ENCODE measurements at regions not wholly inside any gene's neighbourhood (a gene's known extent, or its start where the extent isn't known, plus 50 kb on each side); places are given as distances from the start of the nearest gene placed in this dataset.

DNA sequence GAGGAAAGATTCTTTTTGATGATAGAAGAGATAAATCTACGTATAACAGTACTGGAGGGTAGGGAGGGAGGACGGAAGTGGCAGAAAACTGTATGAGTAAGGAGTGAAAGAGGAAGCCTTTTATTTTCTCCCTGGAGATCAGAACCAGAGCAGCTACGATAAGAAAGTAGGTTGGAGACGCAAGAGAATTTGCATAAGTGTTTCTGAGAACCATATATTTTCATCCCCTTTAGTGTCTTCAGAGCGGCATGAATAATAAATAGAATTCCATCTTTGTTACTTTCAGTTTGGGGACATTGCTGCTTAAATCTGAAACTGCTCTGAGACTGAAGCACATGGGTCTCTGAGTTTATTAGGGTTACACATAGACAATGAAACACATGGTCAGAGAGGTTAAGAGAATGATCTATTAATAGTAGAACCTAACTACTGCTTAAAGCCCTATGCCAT lies 230.2 kb upstream of the TNP1 start (continued):
- TF ChIP-seq, protein P1, sequence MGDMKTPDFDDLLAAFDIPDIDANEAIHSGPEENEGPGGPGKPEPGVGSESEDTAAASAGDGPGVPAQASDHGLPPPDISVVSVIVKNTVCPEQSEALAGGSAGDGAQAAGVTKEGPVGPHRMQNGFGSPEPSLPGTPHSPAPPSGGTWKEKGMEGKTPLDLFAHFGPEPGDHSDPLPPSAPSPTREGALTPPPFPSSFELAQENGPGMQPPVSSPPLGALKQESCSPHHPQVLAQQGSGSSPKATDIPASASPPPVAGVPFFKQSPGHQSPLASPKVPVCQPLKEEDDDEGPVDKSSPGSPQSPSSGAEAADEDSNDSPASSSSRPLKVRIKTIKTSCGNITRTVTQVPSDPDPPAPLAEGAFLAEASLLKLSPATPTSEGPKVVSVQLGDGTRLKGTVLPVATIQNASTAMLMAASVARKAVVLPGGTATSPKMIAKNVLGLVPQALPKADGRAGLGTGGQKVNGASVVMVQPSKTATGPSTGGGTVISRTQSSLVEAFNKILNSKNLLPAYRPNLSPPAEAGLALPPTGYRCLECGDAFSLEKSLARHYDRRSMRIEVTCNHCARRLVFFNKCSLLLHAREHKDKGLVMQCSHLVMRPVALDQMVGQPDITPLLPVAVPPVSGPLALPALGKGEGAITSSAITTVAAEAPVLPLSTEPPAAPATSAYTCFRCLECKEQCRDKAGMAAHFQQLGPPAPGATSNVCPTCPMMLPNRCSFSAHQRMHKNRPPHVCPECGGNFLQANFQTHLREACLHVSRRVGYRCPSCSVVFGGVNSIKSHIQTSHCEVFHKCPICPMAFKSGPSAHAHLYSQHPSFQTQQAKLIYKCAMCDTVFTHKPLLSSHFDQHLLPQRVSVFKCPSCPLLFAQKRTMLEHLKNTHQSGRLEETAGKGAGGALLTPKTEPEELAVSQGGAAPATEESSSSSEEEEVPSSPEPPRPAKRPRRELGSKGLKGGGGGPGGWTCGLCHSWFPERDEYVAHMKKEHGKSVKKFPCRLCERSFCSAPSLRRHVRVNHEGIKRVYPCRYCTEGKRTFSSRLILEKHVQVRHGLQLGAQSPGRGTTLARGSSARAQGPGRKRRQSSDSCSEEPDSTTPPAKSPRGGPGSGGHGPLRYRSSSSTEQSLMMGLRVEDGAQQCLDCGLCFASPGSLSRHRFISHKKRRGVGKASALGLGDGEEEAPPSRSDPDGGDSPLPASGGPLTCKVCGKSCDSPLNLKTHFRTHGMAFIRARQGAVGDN (IDR thresholded peaks at IDR 0.05): no peak
- TF ChIP-seq, protein P2, sequence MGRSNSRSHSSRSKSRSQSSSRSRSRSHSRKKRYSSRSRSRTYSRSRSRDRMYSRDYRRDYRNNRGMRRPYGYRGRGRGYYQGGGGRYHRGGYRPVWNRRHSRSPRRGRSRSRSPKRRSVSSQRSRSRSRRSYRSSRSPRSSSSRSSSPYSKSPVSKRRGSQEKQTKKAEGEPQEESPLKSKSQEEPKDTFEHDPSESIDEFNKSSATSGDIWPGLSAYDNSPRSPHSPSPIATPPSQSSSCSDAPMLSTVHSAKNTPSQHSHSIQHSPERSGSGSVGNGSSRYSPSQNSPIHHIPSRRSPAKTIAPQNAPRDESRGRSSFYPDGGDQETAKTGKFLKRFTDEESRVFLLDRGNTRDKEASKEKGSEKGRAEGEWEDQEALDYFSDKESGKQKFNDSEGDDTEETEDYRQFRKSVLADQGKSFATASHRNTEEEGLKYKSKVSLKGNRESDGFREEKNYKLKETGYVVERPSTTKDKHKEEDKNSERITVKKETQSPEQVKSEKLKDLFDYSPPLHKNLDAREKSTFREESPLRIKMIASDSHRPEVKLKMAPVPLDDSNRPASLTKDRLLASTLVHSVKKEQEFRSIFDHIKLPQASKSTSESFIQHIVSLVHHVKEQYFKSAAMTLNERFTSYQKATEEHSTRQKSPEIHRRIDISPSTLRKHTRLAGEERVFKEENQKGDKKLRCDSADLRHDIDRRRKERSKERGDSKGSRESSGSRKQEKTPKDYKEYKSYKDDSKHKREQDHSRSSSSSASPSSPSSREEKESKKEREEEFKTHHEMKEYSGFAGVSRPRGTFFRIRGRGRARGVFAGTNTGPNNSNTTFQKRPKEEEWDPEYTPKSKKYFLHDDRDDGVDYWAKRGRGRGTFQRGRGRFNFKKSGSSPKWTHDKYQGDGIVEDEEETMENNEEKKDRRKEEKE (IDR thresholded peaks at IDR 0.05): no peak
- TF ChIP-seq ESRRA (IDR thresholded peaks at IDR 0.05; ENCODE audit: low read length) (no peak), YBX1 (IDR thresholded peaks at IDR 0.05) (no peak), CBX3 (IDR thresholded peaks at IDR 0.05; ENCODE audit: borderline replicate concordance, low read depth) (no peak), RBBP5 (conservative IDR thresholded peaks at IDR 0.05) (no peak), SRF (IDR thresholded peaks at IDR 0.05; ENCODE audit: low read depth in 2 of 2, low read length in 2 of 2) (no peak), ZNF622 (IDR thresholded peaks at IDR 0.05) (no peak), ZNF217 (IDR thresholded peaks at IDR 0.05) (no peak), CHD2 (IDR thresholded peaks at IDR 0.05; ENCODE audit: borderline replicate concordance, low read depth, low read length) (peak; percentile 16; the same call in 1 of the 2 replicates), FOXM1 (IDR thresholded peaks at IDR 0.05; ENCODE audit: low read depth, low read length) (peak; percentile 45; the same call in 1 of the 2 replicates)
- TF ChIP-seq, protein P3, sequence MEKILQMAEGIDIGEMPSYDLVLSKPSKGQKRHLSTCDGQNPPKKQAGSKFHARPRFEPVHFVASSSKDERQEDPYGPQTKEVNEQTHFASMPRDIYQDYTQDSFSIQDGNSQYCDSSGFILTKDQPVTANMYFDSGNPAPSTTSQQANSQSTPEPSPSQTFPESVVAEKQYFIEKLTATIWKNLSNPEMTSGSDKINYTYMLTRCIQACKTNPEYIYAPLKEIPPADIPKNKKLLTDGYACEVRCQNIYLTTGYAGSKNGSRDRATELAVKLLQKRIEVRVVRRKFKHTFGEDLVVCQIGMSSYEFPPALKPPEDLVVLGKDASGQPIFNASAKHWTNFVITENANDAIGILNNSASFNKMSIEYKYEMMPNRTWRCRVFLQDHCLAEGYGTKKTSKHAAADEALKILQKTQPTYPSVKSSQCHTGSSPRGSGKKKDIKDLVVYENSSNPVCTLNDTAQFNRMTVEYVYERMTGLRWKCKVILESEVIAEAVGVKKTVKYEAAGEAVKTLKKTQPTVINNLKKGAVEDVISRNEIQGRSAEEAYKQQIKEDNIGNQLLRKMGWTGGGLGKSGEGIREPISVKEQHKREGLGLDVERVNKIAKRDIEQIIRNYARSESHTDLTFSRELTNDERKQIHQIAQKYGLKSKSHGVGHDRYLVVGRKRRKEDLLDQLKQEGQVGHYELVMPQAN (conservative IDR thresholded peaks at IDR 0.05): no peak
- TF ChIP-seq, protein P4, sequence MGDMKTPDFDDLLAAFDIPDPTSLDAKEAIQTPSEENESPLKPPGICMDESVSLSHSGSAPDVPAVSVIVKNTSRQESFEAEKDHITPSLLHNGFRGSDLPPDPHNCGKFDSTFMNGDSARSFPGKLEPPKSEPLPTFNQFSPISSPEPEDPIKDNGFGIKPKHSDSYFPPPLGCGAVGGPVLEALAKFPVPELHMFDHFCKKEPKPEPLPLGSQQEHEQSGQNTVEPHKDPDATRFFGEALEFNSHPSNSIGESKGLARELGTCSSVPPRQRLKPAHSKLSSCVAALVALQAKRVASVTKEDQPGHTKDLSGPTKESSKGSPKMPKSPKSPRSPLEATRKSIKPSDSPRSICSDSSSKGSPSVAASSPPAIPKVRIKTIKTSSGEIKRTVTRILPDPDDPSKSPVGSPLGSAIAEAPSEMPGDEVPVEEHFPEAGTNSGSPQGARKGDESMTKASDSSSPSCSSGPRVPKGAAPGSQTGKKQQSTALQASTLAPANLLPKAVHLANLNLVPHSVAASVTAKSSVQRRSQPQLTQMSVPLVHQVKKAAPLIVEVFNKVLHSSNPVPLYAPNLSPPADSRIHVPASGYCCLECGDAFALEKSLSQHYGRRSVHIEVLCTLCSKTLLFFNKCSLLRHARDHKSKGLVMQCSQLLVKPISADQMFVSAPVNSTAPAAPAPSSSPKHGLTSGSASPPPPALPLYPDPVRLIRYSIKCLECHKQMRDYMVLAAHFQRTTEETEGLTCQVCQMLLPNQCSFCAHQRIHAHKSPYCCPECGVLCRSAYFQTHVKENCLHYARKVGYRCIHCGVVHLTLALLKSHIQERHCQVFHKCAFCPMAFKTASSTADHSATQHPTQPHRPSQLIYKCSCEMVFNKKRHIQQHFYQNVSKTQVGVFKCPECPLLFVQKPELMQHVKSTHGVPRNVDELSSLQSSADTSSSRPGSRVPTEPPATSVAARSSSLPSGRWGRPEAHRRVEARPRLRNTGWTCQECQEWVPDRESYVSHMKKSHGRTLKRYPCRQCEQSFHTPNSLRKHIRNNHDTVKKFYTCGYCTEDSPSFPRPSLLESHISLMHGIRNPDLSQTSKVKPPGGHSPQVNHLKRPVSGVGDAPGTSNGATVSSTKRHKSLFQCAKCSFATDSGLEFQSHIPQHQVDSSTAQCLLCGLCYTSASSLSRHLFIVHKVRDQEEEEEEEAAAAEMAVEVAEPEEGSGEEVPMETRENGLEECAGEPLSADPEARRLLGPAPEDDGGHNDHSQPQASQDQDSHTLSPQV (IDR thresholded peaks at IDR 0.05): no peak
- TF ChIP-seq, protein P5, sequence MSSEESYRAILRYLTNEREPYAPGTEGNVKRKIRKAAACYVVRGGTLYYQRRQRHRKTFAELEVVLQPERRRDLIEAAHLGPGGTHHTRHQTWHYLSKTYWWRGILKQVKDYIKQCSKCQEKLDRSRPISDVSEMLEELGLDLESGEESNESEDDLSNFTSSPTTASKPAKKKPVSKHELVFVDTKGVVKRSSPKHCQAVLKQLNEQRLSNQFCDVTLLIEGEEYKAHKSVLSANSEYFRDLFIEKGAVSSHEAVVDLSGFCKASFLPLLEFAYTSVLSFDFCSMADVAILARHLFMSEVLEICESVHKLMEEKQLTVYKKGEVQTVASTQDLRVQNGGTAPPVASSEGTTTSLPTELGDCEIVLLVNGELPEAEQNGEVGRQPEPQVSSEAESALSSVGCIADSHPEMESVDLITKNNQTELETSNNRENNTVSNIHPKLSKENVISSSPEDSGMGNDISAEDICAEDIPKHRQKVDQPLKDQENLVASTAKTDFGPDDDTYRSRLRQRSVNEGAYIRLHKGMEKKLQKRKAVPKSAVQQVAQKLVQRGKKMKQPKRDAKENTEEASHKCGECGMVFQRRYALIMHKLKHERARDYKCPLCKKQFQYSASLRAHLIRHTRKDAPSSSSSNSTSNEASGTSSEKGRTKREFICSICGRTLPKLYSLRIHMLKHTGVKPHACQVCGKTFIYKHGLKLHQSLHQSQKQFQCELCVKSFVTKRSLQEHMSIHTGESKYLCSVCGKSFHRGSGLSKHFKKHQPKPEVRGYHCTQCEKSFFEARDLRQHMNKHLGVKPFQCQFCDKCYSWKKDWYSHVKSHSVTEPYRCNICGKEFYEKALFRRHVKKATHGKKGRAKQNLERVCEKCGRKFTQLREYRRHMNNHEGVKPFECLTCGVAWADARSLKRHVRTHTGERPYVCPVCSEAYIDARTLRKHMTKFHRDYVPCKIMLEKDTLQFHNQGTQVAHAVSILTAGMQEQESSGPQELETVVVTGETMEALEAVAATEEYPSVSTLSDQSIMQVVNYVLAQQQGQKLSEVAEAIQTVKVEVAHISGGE (CRISPR knock-in tag; IDR thresholded peaks at IDR 0.05): no peak

Data from GM12878 (cell line).